PFSK-1 (cell line): ENCODE measurements at regions not wholly inside any gene's neighbourhood (a gene's known extent, or its start where the extent isn't known, plus 50 kb on each side); places are given as distances from the start of the nearest gene placed in this dataset.

ENCODE experiments used
- FOXP2 ChIP-seq: optimal IDR thresholded peaks from 2 replicates; pipeline ENCODE3; 2011; ENCODE audit warnings: borderline replicate concordance, control low read depth, inconsistent platforms; ENCODE audit not compliant: insufficient read depth; ENCODE audit errors: extremely low read length, extremely low read depth
- POLR2AphosphoS5 ChIP-seq: IDR thresholded peaks from 2 replicates; pipeline ENCODE4 v1.6.1; 2012; ENCODE audit warnings: low read depth, mild to moderate bottlenecking, control low read depth, low read length, moderate library complexity
- SIN3A ChIP-seq: IDR thresholded peaks from 2 replicates; pipeline ENCODE4 v1.6.1; 2012; ENCODE audit warnings: mild to moderate bottlenecking, low read length, moderate library complexity, borderline replicate concordance; ENCODE audit not compliant: insufficient read depth
- TAF1 ChIP-seq: IDR thresholded peaks from 2 replicates; pipeline ENCODE4 v1.6.1; 2012; ENCODE audit warnings: low read length, control low read depth, borderline replicate concordance; ENCODE audit not compliant: insufficient read depth
- TF ChIP-seq, protein P1 (sequence below), 2 experiments: IDR thresholded peaks; 2 replicates each; pipeline versions ENCODE4 v1.6.1 to v1.8.0; 2011 to 2012; ENCODE audit warnings: low read depth in 2 of 2, low read length in 2 of 2, control low read depth in 1 of 2, inconsistent platforms in 1 of 2, mild to moderate bottlenecking in 1 of 2, moderate library complexity in 1 of 2; ENCODE audit not compliant: insufficient read depth in 1 of 2

DNA sequence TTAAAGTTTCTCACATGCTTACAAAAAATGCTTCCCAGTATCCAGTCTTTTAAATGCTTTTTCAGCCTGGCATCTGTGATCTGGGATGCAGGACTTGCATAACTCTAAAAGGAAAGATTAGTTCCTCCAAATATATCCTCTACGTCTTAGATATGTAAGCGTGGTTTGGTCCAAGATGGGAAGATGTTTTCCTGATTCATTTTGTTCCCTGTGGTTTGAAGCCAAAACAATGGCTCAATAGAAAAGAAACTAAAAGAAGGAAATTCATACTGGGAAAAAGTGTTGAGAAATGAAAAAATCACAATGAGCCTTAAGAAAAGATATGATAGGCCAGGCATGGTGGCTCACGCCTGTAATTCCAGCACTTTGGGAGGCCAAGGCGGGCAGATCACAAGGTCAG lies 1002.8 kb downstream of the NAALADL2 start:
- TF ChIP-seq, protein P1, sequence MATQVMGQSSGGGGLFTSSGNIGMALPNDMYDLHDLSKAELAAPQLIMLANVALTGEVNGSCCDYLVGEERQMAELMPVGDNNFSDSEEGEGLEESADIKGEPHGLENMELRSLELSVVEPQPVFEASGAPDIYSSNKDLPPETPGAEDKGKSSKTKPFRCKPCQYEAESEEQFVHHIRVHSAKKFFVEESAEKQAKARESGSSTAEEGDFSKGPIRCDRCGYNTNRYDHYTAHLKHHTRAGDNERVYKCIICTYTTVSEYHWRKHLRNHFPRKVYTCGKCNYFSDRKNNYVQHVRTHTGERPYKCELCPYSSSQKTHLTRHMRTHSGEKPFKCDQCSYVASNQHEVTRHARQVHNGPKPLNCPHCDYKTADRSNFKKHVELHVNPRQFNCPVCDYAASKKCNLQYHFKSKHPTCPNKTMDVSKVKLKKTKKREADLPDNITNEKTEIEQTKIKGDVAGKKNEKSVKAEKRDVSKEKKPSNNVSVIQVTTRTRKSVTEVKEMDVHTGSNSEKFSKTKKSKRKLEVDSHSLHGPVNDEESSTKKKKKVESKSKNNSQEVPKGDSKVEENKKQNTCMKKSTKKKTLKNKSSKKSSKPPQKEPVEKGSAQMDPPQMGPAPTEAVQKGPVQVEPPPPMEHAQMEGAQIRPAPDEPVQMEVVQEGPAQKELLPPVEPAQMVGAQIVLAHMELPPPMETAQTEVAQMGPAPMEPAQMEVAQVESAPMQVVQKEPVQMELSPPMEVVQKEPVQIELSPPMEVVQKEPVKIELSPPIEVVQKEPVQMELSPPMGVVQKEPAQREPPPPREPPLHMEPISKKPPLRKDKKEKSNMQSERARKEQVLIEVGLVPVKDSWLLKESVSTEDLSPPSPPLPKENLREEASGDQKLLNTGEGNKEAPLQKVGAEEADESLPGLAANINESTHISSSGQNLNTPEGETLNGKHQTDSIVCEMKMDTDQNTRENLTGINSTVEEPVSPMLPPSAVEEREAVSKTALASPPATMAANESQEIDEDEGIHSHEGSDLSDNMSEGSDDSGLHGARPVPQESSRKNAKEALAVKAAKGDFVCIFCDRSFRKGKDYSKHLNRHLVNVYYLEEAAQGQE (IDR thresholded peaks at IDR 0.05; ENCODE audit: insufficient read depth in 1 of 2, low read depth in 2 of 2, low read length in 2 of 2): no peak
- no peak for TF ChIP-seq SIN3A
- TF ChIP-seq POLR2AphosphoS5: no peak
- no peak for TF ChIP-seq FOXP2
- no peak for TF ChIP-seq TAF1
